HCT116 (cell line): ENCODE measurements at regions not wholly inside any gene's neighbourhood (a gene's known extent, or its start where the extent isn't known, plus 50 kb on each side); places are given as distances from the start of the nearest gene placed in this dataset.
A peak's percentile ranks its signal among the peaks of the same experiment; 100 is the strongest.

Experiments used
- ATAC-seq: fragments of 200-7000 bp; cut with Tn5 transposase; 2 replicates; pipeline ENCODE4 v1.9.1; 2020; ENCODE audit warnings: mild to moderate bottlenecking, moderate library complexity
- BruUV-seq: library from RNA; stranded (reverse); fragments of 400-500 nt; replicated peaks from 2 replicates; lab custom pipeline; 2021; lab: Mats Ljungman, UMichigan
- CTCF ChIA-PET: fragments of 300-600 bp; sonication (Branson Sonifier 250); formaldehyde crosslinking; loops from one replicate; lab custom pipeline; 2021; ENCODE audit warnings: antibody characterized with exemption; lab: Charles Lee
- POLR2A ChIA-PET: fragments of 300-600, 350-600 bp; sonication (Branson Sonifier 250); formaldehyde crosslinking; loops from one replicate; lab custom pipeline; 2021; ENCODE audit warnings: antibody characterized with exemption; lab: Charles Lee
- RAD21 ChIA-PET, 2 experiments: fragments of 300-600 bp; sonication (Branson Sonifier 250); formaldehyde crosslinking; loops; one replicate each; lab custom pipeline; 2023; ENCODE audit warnings: low total read pairs in 2 of 2; ENCODE audit not compliant: uncharacterized antibody in 2 of 2, unreplicated experiment in 2 of 2, low non-redundant PET in 1 of 2; lab: Charles Lee
- DNase-seq: peaks from one replicate; pipeline ENCODE4 v3.0.0-alpha.2; 2010; ENCODE audit warnings: low read depth, low spot score
- H2AFZ ChIP-seq: fragments of 200-600 bp; shearing (Covaris generic), sonication (generic); 2 replicates; pipeline ENCODE4 v1.6.1; 2017; ENCODE audit warnings: low read depth, mixed run types, mixed read lengths, antibody characterized with exemption, low read length; ENCODE audit not compliant: poor library complexity, severe bottlenecking
- H3K27ac ChIP-seq: 2 replicates; pipeline ENCODE4 v1.5.1; 2012; ENCODE audit warnings: low read depth, low read length
- H3K27me3 ChIP-seq: fragments of 200-600 bp; sonication (generic); 2 replicates; pipeline ENCODE4 v1.6.1; 2016; ENCODE audit warnings: mixed run types, low read length, mixed read lengths; ENCODE audit not compliant: insufficient read depth
- H3K36me3 ChIP-seq, 2 experiments: fragments of 200-500 bp in 1 of 2; fragments of 200-600 bp in 1 of 2; sonication (Bioruptor generic) in 1 of 2; sonication (generic) in 1 of 2; 2 replicates each; pipeline versions ENCODE4 v1.5.1 to v1.6.1; 2014 to 2016; ENCODE audit warnings: low read length in 2 of 2, inconsistent platforms in 1 of 2, mixed read lengths in 1 of 2, mixed run types in 1 of 2; ENCODE audit not compliant: insufficient read depth in 2 of 2, control insufficient read depth in 1 of 2
- H3K4me1 ChIP-seq, 2 experiments: fragments of 200-600 bp in 1 of 2; sonication (generic) in 1 of 2; 2 replicates each; pipeline versions ENCODE4 v1.5.1 to v1.6.1; 2012 to 2017; ENCODE audit warnings: low read length in 2 of 2, inconsistent platforms in 1 of 2, mild to moderate bottlenecking in 1 of 2, mixed read lengths in 1 of 2, mixed run types in 1 of 2, moderate library complexity in 1 of 2; ENCODE audit not compliant: insufficient read depth in 2 of 2, control insufficient read depth in 1 of 2
- H3K4me2 ChIP-seq: fragments of 200-600 bp; sonication (generic); 2 replicates; pipeline ENCODE4 v1.6.1; 2017; ENCODE audit warnings: mixed run types, low read length, mixed read lengths
- H3K4me3 ChIP-seq, 2 experiments: fragments of 200-600 bp in 1 of 2; sonication (generic) in 1 of 2; replicated peaks in 1 of 2; 2 replicates each; pipeline ENCODE4 v1.5.1; 2011 to 2016; ENCODE audit warnings: low read length in 2 of 2, control low read depth in 1 of 2, low read depth in 1 of 2, mild to moderate bottlenecking in 1 of 2, mixed read lengths in 1 of 2, mixed run types in 1 of 2
- H3K79me2 ChIP-seq: fragments of 200-600 bp; sonication (generic); 2 replicates; pipeline ENCODE4 v1.6.1; 2017; ENCODE audit warnings: mild to moderate bottlenecking, mixed run types, low read length, moderate library complexity, mixed read lengths; ENCODE audit not compliant: insufficient read depth
- H3K9ac ChIP-seq: fragments of 200-600 bp; sonication (generic); 2 replicates; pipeline ENCODE4 v1.6.1; 2016; ENCODE audit warnings: low read length, mixed read lengths
- H3K9me2 ChIP-seq: fragments of 200-600 bp; sonication (generic), shearing (Covaris generic); 2 replicates; pipeline ENCODE4 v1.6.1; 2017; ENCODE audit warnings: mixed run types, mild to moderate bottlenecking, moderate library complexity; ENCODE audit not compliant: insufficient read depth
- H3K9me3 ChIP-seq, 2 experiments: fragments of 200-500 bp in 1 of 2; fragments of 200-600 bp in 1 of 2; sonication (Bioruptor generic) in 1 of 2; sonication (generic) in 1 of 2; 2 replicates each; pipeline ENCODE4 v1.6.1; 2014 to 2017; ENCODE audit warnings: low read length in 2 of 2, mixed read lengths in 2 of 2, inconsistent platforms in 1 of 2, low read depth in 1 of 2, mild to moderate bottlenecking in 1 of 2, mixed run types in 1 of 2, moderate library complexity in 1 of 2; ENCODE audit not compliant: control insufficient read depth in 1 of 2, insufficient read depth in 1 of 2
- H4K20me1 ChIP-seq: fragments of 200-600 bp; sonication (generic), shearing (Covaris generic); 2 replicates; pipeline ENCODE4 v1.6.1; 2017; ENCODE audit warnings: mixed run types, mild to moderate bottlenecking, moderate library complexity; ENCODE audit not compliant: insufficient read depth
- CBX3 ChIP-seq: IDR thresholded peaks from 2 replicates; pipeline ENCODE4 v1.6.1; 2012; ENCODE audit warnings: low read depth
- CEBPB ChIP-seq: IDR thresholded peaks from 2 replicates; pipeline ENCODE4 v1.6.1; 2012; ENCODE audit warnings: low read depth
- CTCF ChIP-seq, 3 experiments: fragments of 200-600 bp in 1 of 3; sonication (generic) in 1 of 3; IDR thresholded peaks in 2 of 3; conservative IDR thresholded peaks in 1 of 3; 2 replicates each; pipeline ENCODE4 v1.5.1; 2012 to 2017; ENCODE audit warnings: low read depth in 2 of 3, low read length in 2 of 3, antibody characterized with exemption in 1 of 3, borderline replicate concordance in 1 of 3, control low read depth in 1 of 3, mild to moderate bottlenecking in 1 of 3, mixed read lengths in 1 of 3, mixed run types in 1 of 3, moderate library complexity in 1 of 3; ENCODE audit not compliant: insufficient read depth in 1 of 3
- MAX ChIP-seq: IDR thresholded peaks from 2 replicates; pipeline ENCODE4 v1.6.1; 2012
- POLR2A ChIP-seq: IDR thresholded peaks from 2 replicates; pipeline ENCODE4 v1.7.0; 2011; ENCODE audit warnings: borderline replicate concordance; ENCODE audit not compliant: insufficient read depth, insufficient read length; ENCODE audit errors: extremely low read depth
- REST ChIP-seq: IDR thresholded peaks from 2 replicates; pipeline ENCODE4 v1.6.1; 2012; ENCODE audit warnings: low read depth
- SP1 ChIP-seq: IDR thresholded peaks from 2 replicates; pipeline ENCODE4 v1.6.1; 2012; ENCODE audit warnings: low read depth
- TCF7L2 ChIP-seq: IDR thresholded peaks from 2 replicates; pipeline ENCODE4 v1.7.0; 2011; ENCODE audit warnings: borderline replicate concordance, inconsistent platforms; ENCODE audit not compliant: insufficient read depth, insufficient read length; ENCODE audit errors: extremely low read depth
- ZNF274 ChIP-seq: fragments of 200-500 bp; sonication (Bioruptor generic); IDR thresholded peaks from 2 replicates; pipeline ENCODE4 v1.6.1; 2014; ENCODE audit warnings: mild to moderate bottlenecking, low read depth, low read length, inconsistent platforms
- intact Hi-C: fragments of 100-400 bp; cut with micrococcal nuclease; formaldehyde crosslinking; loops from 2 replicates; pipeline ENCODE4 v1.10.0; 2022
- TF ChIP-seq, protein P1 (sequence below): IDR thresholded peaks from 2 replicates; pipeline ENCODE4 v1.6.1; 2012

- no peak for TF ChIP-seq REST
- no peak for TF ChIP-seq POLR2A
- TF ChIP-seq, protein P1, sequence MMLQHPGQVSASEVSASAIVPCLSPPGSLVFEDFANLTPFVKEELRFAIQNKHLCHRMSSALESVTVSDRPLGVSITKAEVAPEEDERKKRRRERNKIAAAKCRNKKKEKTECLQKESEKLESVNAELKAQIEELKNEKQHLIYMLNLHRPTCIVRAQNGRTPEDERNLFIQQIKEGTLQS = no peak
- TF ChIP-seq CEBPB = no peak
- no peak for TF ChIP-seq TCF7L2
- no peak for TF ChIP-seq SP1
- no peak for TF ChIP-seq ZNF274
These were observed 158.8 kb upstream of the IQSEC1 start (continued) for GRCh38 chr3:13231781-13232666.

DNA sequence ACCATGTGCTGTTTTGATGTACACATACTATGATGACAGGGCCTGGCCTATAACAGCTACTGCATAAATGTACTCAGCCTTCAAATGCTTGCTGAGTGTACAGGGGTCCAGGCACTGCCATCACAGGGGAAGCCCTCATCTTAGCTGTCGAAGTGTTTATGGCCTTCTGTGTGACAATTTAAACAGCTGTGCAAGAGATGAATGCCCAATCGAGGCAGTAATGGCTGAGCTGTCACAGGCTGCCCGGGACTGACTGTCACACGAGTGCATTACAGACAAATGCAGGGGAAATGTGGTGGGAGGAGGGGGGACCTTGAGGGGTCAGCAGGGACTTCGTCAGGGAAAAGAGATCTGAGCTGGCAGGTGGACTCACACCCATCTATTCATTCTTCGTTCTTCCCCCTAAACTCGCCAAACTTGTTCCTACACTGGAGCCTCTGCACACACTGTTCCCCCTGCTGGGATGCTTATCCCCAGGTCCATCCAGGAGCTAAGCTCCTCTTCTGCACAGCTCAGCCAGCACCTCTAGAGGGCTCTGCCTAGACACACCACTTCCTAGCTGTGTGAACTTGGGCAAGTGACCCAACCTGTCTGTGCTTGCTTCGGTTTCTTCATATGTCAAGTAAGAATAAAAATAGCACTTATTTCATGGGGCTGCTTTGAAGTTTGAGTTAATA lies 156.2 kb upstream of the IQSEC1 start:
- RAD21 ChIA-PET = interaction anchor here in 1 of 2 experiments (0.8 kb wide), 1 partner anchor 223 kb away, joined by 3 read pairs; no protein-coding TSS in a partner anchor
- POLR2A ChIA-PET = interaction anchor here (1.3 kb wide), 1 partner anchor 25 kb away, joined by 3 read pairs; no protein-coding TSS in a partner anchor
- no peak for TF ChIP-seq TCF7L2
- no peak for TF ChIP-seq POLR2A
- TF ChIP-seq REST = no peak
- peak; percentile 74; the same call in 1 of the 2 replicates for TF ChIP-seq CBX3
- TF ChIP-seq CTCF (IDR thresholded peaks at IDR 0.05 in 2 of 3, conservative IDR thresholded peaks at IDR 0.05 in 1 of 3; ENCODE audit: borderline replicate concordance in 1 of 3, insufficient read depth in 1 of 3, low read depth in 2 of 3, low read length in 2 of 3) = peak; percentile 75 to 78 (median 76)
- TF ChIP-seq MAX = peak; percentile 51; the same call in 1 of the 2 replicates

More for the DNA sequence above, 156.2 kb upstream of the IQSEC1 start:
- BruUV-seq = no TSS peak
- ATAC-seq = peak; percentile 100
- no peaks in the 10 kb centered on the region for H3K27me3 ChIP-seq
- no peak overlapping the region for H3K27ac ChIP-seq
- H3K4me1 ChIP-seq = peaks cover 5 to 12% of the 10 kb centered on the region in 2 experiments; a peak in 3 of 4 replicates
- peak; percentile 65 for DNase-seq
- no peak overlapping the region for H3K9ac ChIP-seq
- no peak overlapping the region for H3K4me2 ChIP-seq
- H3K9me2 ChIP-seq = no peaks in the 10 kb centered on the region
- no peak overlapping the region for H2AFZ ChIP-seq
- H3K9me3 ChIP-seq = no peaks in the 10 kb centered on the region
- H3K4me3 ChIP-seq = no peak overlapping the region
- intact Hi-C loops = no loop called here
- CTCF ChIA-PET = interaction anchor here (0.6 to 3.3 kb wide), 8 partner anchors 11 to 137 kb away, joined by 3 to 11 read pairs (median 4); no protein-coding TSS in a partner anchor
- no peaks in the 10 kb centered on the region for H3K79me2 ChIP-seq
- H3K36me3 ChIP-seq = no peaks in the 10 kb centered on the region
- H4K20me1 ChIP-seq = no peaks in the 10 kb centered on the region
